ENCODE measurements at regions not wholly inside any gene's neighbourhood (a gene's known extent, or its start where the extent isn't known, plus 50 kb on each side); places are given as distances from the start of the nearest gene placed in this dataset.

- in situ Hi-C loops (cut with HindIII; ENCODE audit: low pct_unique_long_range_greater_than_20kb, low sequenced_read_pairs) (no loop called here), intact Hi-C loops (cut with micrococcal nuclease; ENCODE audit: unreplicated experiment) (no loop called here)
- ChIA-PET CTCF (no interaction called here), POLR2A (no interaction called here)
- ATAC-seq (no peak), DNase-seq (ENCODE audit: low read depth, low spot score) (no peak)
- no peaks in the 10 kb centered on the region for H3K9me3 ChIP-seq (ENCODE audit: control insufficient read depth, insufficient read depth, low read depth, low read length)
- no peak overlapping the region for H3K4me3 ChIP-seq (ENCODE audit: low read depth in 2 of 2, low read length in 2 of 2)
- TF ChIP-seq POLR2AphosphoS5 (IDR thresholded peaks at IDR 0.05; ENCODE audit: low read depth, low read length) (no peak), REST (IDR thresholded peaks at IDR 0.05; ENCODE audit: insufficient read depth in 1 of 2, low read depth in 2 of 2, low read length in 1 of 2) (no peak), SIN3A (IDR thresholded peaks at IDR 0.05; ENCODE audit: borderline replicate concordance, insufficient read depth, low read depth, low read length) (no peak), TCF7L2 (IDR thresholded peaks at IDR 0.05; ENCODE audit: low read depth, low read length) (no peak), CTCF (IDR thresholded peaks at IDR 0.05) (no peak)
- BruUV-seq (replicated peaks): no TSS peak
- H3K27me3 ChIP-seq (ENCODE audit: control insufficient read depth, insufficient read depth, low read length): no peaks in the 10 kb centered on the region
- H3K36me3 ChIP-seq (ENCODE audit: control insufficient read depth, insufficient read depth, low read length): no peaks in the 10 kb centered on the region
- no peaks in the 10 kb centered on the region for H3K4me1 ChIP-seq (ENCODE audit: control insufficient read depth, insufficient read depth, low read length)
- no peak overlapping the region for H3K27ac ChIP-seq (ENCODE audit: low read length)
These were observed 436.2 kb downstream of the PCDH10 start for GRCh38 chr4:133585323-133585722.

DNA sequence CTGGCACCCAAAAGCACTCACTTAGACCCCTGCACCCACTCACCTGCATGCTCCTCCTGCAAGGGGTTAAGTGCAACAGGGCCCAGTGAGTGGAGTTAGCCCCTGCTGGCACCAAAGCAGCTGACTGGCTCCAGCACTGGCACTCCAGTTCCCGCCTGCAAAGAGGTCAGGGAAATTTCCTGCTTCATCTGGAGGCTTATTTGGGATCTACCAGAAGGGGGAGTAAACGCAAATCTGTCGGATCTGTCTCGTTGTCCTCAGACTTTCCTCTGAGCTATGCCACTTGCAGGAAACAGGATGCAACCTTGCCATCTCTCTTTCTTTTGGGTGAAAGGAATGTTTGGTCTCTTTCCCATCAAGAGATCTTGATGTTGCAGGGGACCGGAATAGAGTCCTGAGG is 435.6 kb downstream of the PCDH10 start:
- Histone ChIP-seq H3K9me3 (ENCODE audit: control insufficient read depth, insufficient read depth, low read depth, low read length) (no peaks in the 10 kb centered on the region), H3K4me1 (ENCODE audit: control insufficient read depth, insufficient read depth, low read length) (no peaks in the 10 kb centered on the region), H3K36me3 (ENCODE audit: control insufficient read depth, insufficient read depth, low read length) (no peaks in the 10 kb centered on the region), H3K27ac (ENCODE audit: low read length) (no peak overlapping the region), H3K4me3 (ENCODE audit: low read depth in 2 of 2, low read length in 2 of 2) (no peak overlapping the region), H3K27me3 (ENCODE audit: control insufficient read depth, insufficient read depth, low read length) (no peaks in the 10 kb centered on the region)
- TF ChIP-seq SIN3A (IDR thresholded peaks at IDR 0.05; ENCODE audit: borderline replicate concordance, insufficient read depth, low read depth, low read length) (no peak), CTCF (IDR thresholded peaks at IDR 0.05) (peak; percentile 7; the same call in 1 of the 2 replicates)
- no TSS peak for BruUV-seq (replicated peaks)
- no peak for ATAC-seq
- CTCF ChIA-PET: no interaction called here
- DNase-seq (ENCODE audit: low read depth, low spot score): no peak
- intact Hi-C loops (cut with micrococcal nuclease; ENCODE audit: unreplicated experiment): no loop called here
- POLR2A ChIA-PET: no interaction called here
- in situ Hi-C loops (cut with HindIII; ENCODE audit: low pct_unique_long_range_greater_than_20kb, low sequenced_read_pairs): no loop called here

Data from Panc1 (cell line).